Astrocyte of the spinal cord (primary cell): ENCODE measurements at regions not wholly inside any gene's neighbourhood (a gene's known extent, or its start where the extent isn't known, plus 50 kb on each side); places are given as distances from the start of the nearest gene placed in this dataset.

Experiments used
- DNase-seq: peaks from one replicate; pipeline ENCODE4 v3.0.0; 2011; ENCODE audit warnings: low read depth, low spot score
- H3K4me3 ChIP-seq: 2 replicates; pipeline ENCODE4 v1.5.1; 2011; ENCODE audit warnings: low read depth, mild to moderate bottlenecking, low read length, moderate library complexity
- in situ Hi-C: cut with HindIII; loops from 2 replicates; pipeline ENCODE4 v1.10.0; 2017; ENCODE audit warnings: low sequenced_read_pairs
- TF ChIP-seq, protein P1 (sequence below): IDR thresholded peaks from 2 replicates; pipeline ENCODE4 v1.5.1; 2012; ENCODE audit warnings: low read depth, mild to moderate bottlenecking, low read length, inconsistent platforms

DNA sequence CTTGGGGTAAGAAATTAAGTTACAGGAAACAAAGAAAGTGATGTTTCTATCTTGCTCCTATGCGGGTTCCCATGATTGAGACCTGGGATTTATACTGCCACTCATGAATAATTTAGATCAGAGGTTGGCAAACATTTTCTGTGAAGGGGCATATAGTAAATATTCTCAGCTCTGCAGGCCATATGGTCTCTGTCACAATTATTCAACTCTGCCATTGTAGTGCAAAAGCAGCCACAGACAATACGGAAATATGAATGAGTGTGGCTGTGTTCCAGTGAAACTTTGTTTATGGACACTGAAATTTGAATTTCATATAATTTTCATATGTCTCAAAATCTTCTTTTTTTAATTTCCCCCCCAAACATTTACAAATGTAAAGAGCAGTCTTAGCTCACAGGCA lies 127.2 kb downstream of the FOXD2 start:
- no peak for DNase-seq
- in situ Hi-C loops = no loop called here
- TF ChIP-seq, protein P1, sequence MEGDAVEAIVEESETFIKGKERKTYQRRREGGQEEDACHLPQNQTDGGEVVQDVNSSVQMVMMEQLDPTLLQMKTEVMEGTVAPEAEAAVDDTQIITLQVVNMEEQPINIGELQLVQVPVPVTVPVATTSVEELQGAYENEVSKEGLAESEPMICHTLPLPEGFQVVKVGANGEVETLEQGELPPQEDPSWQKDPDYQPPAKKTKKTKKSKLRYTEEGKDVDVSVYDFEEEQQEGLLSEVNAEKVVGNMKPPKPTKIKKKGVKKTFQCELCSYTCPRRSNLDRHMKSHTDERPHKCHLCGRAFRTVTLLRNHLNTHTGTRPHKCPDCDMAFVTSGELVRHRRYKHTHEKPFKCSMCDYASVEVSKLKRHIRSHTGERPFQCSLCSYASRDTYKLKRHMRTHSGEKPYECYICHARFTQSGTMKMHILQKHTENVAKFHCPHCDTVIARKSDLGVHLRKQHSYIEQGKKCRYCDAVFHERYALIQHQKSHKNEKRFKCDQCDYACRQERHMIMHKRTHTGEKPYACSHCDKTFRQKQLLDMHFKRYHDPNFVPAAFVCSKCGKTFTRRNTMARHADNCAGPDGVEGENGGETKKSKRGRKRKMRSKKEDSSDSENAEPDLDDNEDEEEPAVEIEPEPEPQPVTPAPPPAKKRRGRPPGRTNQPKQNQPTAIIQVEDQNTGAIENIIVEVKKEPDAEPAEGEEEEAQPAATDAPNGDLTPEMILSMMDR = no peak
- no peak overlapping the region for H3K4me3 ChIP-seq

DNA sequence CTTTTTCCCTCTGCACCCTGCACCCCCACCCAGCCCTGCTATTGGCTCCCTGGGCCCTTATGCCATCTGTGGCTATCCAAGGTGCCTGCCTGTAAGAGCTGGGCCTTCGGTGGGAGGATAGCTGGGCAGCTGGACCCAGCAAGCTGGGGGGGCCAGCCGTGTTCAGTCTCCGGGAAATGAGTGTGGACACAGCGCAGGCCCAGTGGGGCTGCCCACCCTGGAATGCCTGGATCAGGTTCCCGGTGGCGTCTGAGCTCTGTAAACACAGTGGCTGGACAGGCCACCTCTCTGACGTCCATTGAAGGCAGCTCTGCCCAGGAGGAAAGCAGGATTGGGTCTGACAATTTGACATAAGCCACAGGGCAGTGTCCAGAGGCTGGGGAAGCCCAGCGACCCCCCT lies 127.8 kb downstream of the FOXD2 start:
- TF ChIP-seq, protein P1 = no peak
- DNase-seq = no peak
- in situ Hi-C loops = no loop called here
- no peak overlapping the region for H3K4me3 ChIP-seq

DNA sequence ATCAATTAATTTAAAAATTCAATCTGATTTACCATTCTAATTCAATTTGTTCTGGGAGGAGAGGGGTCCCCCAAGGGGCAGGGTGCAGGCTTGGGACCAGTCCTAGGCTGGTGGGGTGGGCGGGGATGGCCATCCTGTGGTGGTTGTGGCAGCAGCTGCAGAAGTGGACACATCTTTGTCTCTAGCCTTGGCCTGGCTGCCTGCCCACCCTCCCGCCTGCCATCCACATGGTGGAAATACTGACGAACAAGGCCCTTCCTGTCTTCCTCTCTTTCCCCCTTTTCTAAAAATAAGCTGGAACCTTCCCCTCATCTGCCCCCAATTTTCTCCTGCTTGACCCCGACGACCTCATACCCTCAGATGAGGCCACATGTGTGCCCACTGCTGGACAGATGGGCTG lies 130.9 kb downstream of the FOXD2 start:
- DNase-seq = no peak
- in situ Hi-C loops = no loop called here
- no peak overlapping the region for H3K4me3 ChIP-seq
- TF ChIP-seq, protein P1 = no peak

DNA sequence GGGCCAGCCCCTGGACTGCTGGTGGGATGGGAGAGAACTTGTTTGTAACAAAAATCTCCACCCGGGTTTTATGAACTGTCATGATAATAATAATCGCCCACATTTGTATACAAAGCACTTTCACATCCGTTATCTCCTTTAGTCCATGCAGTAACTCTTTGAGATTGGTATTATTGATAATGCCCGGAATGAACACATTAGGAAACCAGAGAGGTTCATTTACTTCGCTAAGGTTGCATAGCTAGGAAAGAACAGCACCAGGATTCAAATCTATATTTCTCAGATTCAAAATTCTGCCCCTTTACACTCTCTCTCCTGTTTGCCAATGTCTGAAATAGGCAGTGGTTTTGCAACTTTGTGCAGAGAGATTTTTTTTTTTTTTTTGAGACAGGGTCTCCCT lies 131.4 kb downstream of the FOXD2 start:
- no peak overlapping the region for H3K4me3 ChIP-seq
- in situ Hi-C loops = no loop called here
- no peak for DNase-seq
- TF ChIP-seq, protein P1 = no peak

DNA sequence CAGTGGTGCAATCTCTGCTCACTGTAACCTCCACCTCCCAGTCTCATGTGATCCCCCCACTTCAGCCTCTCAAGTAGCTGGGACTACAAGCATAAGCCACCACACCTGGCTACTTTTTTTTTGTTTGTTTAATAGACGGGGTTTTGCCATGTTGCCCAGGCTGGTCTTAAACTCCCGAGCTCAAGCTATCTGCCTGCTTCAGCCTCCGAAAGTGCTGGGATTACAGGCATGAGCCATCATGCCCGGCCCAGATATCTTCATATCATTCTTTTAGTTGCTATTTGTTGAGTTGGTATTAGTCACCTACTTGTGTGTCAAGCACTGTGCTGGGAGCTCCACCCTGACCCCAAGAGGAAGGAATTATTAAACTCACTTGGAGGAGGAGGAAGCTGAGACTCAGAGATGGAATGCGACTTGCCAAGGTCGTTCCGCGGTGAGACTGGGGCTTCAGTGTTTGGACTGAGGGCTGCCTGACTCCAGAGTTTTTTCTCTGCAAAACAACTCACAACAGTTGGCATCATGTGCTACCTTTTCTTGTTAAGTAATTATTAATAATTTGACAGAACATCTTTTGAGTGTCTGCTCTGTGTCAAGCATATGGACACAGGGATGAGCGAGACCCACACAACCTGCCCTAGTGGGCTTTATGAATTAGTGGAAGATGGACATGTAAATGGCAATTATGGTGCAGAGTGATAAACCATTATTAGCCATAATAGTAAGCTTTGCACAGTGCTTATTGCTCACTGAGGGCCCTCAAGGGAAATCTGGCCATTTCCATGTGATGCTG lies 132.0 kb downstream of the FOXD2 start:
- TF ChIP-seq, protein P1 = peak; percentile 48
- DNase-seq = peak; percentile 86
- H3K4me3 ChIP-seq = no peak overlapping the region
- in situ Hi-C loops = no loop called here

DNA sequence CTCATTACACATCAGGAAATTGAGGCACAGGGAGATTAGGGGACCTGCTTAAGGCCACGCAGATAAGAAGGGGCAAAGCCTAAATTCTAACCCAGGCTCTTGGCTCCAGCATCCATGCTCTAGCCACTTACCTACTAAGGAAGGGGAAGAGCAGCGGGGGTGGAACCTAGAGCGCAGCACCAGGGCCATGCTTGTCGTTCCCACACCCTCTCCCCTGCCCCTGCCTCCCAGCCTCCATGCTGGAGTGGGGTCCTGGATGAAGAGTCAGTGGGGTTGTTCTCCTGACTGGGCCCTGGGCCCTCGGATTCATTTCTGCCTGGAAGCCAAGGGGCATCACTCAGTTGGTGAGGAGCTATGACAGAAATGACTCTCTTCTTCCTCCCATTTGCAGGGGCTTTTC lies 133.3 kb downstream of the FOXD2 start:
- DNase-seq = no peak
- H3K4me3 ChIP-seq = no peak overlapping the region
- in situ Hi-C loops = no loop called here
- TF ChIP-seq, protein P1 = no peak
